Panc1 (cell line): ENCODE measurements at regions not wholly inside any gene's neighbourhood (a gene's known extent, or its start where the extent isn't known, plus 50 kb on each side); places are given as distances from the start of the nearest gene placed in this dataset.

ENCODE experiments used
- POLR2AphosphoS5 ChIP-seq: IDR thresholded peaks from 2 replicates; pipeline ENCODE4 v1.6.1; 2012; ENCODE audit warnings: mild to moderate bottlenecking, low read depth, low read length, moderate library complexity
- TF ChIP-seq, protein P1 (sequence below): fragments of 450-650 bp; IDR thresholded peaks from 2 replicates; pipeline ENCODE4 v1.5.1; 2017; ENCODE audit warnings: mild to moderate bottlenecking
- TF ChIP-seq, protein P2 (sequence below), 2 experiments: IDR thresholded peaks; 2 replicates each; pipeline ENCODE4 v1.6.1; 2011 to 2012; ENCODE audit warnings: low read depth in 2 of 2, control low read depth in 1 of 2, low read length in 1 of 2, mild to moderate bottlenecking in 1 of 2, moderate library complexity in 1 of 2; ENCODE audit not compliant: insufficient read depth in 1 of 2

DNA sequence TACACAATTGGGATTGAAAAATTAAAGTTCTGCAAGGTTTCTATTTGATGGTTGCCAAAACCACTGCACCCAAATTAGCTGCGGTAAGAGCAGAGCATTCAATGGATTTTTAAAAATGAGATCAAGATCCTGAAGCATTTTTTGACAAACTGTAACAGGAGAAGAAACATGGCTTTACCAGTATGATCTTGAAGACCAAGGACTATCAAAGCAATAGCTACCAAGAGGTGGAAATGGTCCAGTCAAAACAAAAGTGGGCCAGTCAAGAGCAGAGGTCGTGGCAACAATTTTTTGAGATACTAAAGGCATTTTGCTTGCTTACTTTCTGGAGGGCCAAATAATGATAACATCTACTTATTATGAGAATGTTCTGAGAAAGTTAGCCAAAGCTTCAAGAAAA is 186.8 kb downstream of the RDH14 start:
- TF ChIP-seq POLR2AphosphoS5, result no peak
- TF ChIP-seq, protein P1, sequence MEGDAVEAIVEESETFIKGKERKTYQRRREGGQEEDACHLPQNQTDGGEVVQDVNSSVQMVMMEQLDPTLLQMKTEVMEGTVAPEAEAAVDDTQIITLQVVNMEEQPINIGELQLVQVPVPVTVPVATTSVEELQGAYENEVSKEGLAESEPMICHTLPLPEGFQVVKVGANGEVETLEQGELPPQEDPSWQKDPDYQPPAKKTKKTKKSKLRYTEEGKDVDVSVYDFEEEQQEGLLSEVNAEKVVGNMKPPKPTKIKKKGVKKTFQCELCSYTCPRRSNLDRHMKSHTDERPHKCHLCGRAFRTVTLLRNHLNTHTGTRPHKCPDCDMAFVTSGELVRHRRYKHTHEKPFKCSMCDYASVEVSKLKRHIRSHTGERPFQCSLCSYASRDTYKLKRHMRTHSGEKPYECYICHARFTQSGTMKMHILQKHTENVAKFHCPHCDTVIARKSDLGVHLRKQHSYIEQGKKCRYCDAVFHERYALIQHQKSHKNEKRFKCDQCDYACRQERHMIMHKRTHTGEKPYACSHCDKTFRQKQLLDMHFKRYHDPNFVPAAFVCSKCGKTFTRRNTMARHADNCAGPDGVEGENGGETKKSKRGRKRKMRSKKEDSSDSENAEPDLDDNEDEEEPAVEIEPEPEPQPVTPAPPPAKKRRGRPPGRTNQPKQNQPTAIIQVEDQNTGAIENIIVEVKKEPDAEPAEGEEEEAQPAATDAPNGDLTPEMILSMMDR, result no peak
- TF ChIP-seq, protein P2, sequence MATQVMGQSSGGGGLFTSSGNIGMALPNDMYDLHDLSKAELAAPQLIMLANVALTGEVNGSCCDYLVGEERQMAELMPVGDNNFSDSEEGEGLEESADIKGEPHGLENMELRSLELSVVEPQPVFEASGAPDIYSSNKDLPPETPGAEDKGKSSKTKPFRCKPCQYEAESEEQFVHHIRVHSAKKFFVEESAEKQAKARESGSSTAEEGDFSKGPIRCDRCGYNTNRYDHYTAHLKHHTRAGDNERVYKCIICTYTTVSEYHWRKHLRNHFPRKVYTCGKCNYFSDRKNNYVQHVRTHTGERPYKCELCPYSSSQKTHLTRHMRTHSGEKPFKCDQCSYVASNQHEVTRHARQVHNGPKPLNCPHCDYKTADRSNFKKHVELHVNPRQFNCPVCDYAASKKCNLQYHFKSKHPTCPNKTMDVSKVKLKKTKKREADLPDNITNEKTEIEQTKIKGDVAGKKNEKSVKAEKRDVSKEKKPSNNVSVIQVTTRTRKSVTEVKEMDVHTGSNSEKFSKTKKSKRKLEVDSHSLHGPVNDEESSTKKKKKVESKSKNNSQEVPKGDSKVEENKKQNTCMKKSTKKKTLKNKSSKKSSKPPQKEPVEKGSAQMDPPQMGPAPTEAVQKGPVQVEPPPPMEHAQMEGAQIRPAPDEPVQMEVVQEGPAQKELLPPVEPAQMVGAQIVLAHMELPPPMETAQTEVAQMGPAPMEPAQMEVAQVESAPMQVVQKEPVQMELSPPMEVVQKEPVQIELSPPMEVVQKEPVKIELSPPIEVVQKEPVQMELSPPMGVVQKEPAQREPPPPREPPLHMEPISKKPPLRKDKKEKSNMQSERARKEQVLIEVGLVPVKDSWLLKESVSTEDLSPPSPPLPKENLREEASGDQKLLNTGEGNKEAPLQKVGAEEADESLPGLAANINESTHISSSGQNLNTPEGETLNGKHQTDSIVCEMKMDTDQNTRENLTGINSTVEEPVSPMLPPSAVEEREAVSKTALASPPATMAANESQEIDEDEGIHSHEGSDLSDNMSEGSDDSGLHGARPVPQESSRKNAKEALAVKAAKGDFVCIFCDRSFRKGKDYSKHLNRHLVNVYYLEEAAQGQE (IDR thresholded peaks at IDR 0.05; ENCODE audit: insufficient read depth in 1 of 2, low read depth in 2 of 2, low read length in 1 of 2), result no peak
